HG02852 (cell line): ENCODE measurements at regions not wholly inside any gene's neighbourhood (a gene's known extent, or its start where the extent isn't known, plus 50 kb on each side); places are given as distances from the start of the nearest gene placed in this dataset.
"Not testable (repeated sequence)": the region's sequence is repeated elsewhere in the genome, so short reads cannot be mapped to it uniquely, and the experiment has no call there.

Experiments
- ATAC-seq: cut with Tn5 transposase; IDR thresholded peaks from one replicate; pipeline ENCODE4 v1.9.1; 2021; ENCODE audit warnings: mild to moderate bottlenecking, moderate library complexity; ENCODE audit not compliant: unreplicated experiment

GRCh38 chr4:175033162-175033561 lies 115.0 kb downstream of the ADAM29 start:
- ATAC-seq, result no peak

- ATAC-seq, result no peak
Observed at GRCh38 chr4:175034007-175034406, 115.8 kb downstream of the ADAM29 start.

- ATAC-seq, result no peak
Observed at GRCh38 chr4:175034986-175035705, 117.0 kb downstream of the ADAM29 start.

- peak; percentile 52 for ATAC-seq
Observed at GRCh38 chr4:175035905-175036304, 117.7 kb downstream of the ADAM29 start.

- ATAC-seq, result no peak
Observed at GRCh38 chr4:175048111-175048784, 130.1 kb downstream of the ADAM29 start.

GRCh38 chr4:175048906-175049305 lies 130.7 kb downstream of the ADAM29 start:
- ATAC-seq, result no peak

- no peak for ATAC-seq
Observed at GRCh38 chr4:175051974-175052373, 133.8 kb downstream of the ADAM29 start.

GRCh38 chr4:175054980-175055379 lies 136.8 kb downstream of the ADAM29 start:
- ATAC-seq, result no peak

- no peak for ATAC-seq
Observed at GRCh38 chr4:175062183-175062592, 144.0 kb downstream of the ADAM29 start.

- ATAC-seq, result no peak
Observed at GRCh38 chr4:175065228-175065627, 147.1 kb downstream of the ADAM29 start.

GRCh38 chr4:175066923-175067627 lies 148.9 kb downstream of the ADAM29 start:
- ATAC-seq, result no peak

- no peak for ATAC-seq
Observed at GRCh38 chr4:175068266-175068665, 150.1 kb downstream of the ADAM29 start.

GRCh38 chr4:175070444-175070843 lies 152.3 kb downstream of the ADAM29 start:
- no peak for ATAC-seq

- no peak for ATAC-seq
Observed at GRCh38 chr4:175071123-175071522, 153.0 kb downstream of the ADAM29 start.

- no peak for ATAC-seq
Observed at GRCh38 chr4:175087145-175087544, 169.0 kb downstream of the ADAM29 start.

- no peak for ATAC-seq
Observed at GRCh38 chr4:175090116-175090515, 172.0 kb downstream of the ADAM29 start.

GRCh38 chr4:175091649-175092048 lies 173.5 kb downstream of the ADAM29 start:
- ATAC-seq, result no peak

- ATAC-seq, result no peak
Observed at GRCh38 chr4:175092114-175092513, 174.0 kb downstream of the ADAM29 start.

GRCh38 chr4:175093055-175093454 lies 174.9 kb downstream of the ADAM29 start:
- ATAC-seq, result not testable (repeated sequence)

- ATAC-seq, result no peak
Observed at GRCh38 chr4:175103403-175103802, 185.2 kb downstream of the ADAM29 start.

- no peak for ATAC-seq
Observed at GRCh38 chr4:175106301-175106700, 188.1 kb downstream of the ADAM29 start.

GRCh38 chr4:175109933-175110332 lies 191.8 kb downstream of the ADAM29 start:
- no peak for ATAC-seq
